ENCODE measurements at regions not wholly inside any gene's neighbourhood (a gene's known extent, or its start where the extent isn't known, plus 50 kb on each side); places are given as distances from the start of the nearest gene placed in this dataset.

GRCh38 chr2:163822033-163822432, 86.2 kb upstream of the FIGN start:
- Mint-ChIP-seq H3K4me1 (ENCODE audit: low read depth) (no peaks in the 10 kb centered on the region), H3K27me3 (no peaks in the 10 kb centered on the region), H3K36me3 (ENCODE audit: low read depth) (no peaks in the 10 kb centered on the region), H3K4me3 (no peak overlapping the region), H3K9me3 (peaks cover 12% of the 10 kb centered on the region), H3K27ac (no peak overlapping the region)
- intact Hi-C loops (cut with DNase I, micrococcal nuclease) = no loop called here
- DNase-seq (no peak), ATAC-seq (ENCODE audit: poor library complexity) (no peak)
- ChIA-PET CTCF (no interaction called here), POLR2A (no interaction called here)
- no peaks in the 10 kb centered on the region for H3K27me3 ChIP-seq (ENCODE audit: control insufficient read depth in 1 of 2, insufficient read depth in 2 of 2, low read length in 2 of 2)
- no peaks in the 10 kb centered on the region for H3K36me3 ChIP-seq (ENCODE audit: insufficient read depth, low read length)
- no peak overlapping the region for H3K4me3 ChIP-seq (ENCODE audit: low read length)
- no peak overlapping the region for H3K27ac ChIP-seq (ENCODE audit: low read depth in 1 of 2, low read length in 2 of 2)
- H3K4me1 ChIP-seq (ENCODE audit: insufficient read depth, low read length) = no peaks in the 10 kb centered on the region
- TF ChIP-seq, protein P1, sequence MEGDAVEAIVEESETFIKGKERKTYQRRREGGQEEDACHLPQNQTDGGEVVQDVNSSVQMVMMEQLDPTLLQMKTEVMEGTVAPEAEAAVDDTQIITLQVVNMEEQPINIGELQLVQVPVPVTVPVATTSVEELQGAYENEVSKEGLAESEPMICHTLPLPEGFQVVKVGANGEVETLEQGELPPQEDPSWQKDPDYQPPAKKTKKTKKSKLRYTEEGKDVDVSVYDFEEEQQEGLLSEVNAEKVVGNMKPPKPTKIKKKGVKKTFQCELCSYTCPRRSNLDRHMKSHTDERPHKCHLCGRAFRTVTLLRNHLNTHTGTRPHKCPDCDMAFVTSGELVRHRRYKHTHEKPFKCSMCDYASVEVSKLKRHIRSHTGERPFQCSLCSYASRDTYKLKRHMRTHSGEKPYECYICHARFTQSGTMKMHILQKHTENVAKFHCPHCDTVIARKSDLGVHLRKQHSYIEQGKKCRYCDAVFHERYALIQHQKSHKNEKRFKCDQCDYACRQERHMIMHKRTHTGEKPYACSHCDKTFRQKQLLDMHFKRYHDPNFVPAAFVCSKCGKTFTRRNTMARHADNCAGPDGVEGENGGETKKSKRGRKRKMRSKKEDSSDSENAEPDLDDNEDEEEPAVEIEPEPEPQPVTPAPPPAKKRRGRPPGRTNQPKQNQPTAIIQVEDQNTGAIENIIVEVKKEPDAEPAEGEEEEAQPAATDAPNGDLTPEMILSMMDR (IDR thresholded peaks at IDR 0.05) = no peak
- no peaks in the 10 kb centered on the region for H3K9me3 ChIP-seq (ENCODE audit: control insufficient read depth in 1 of 2, insufficient read depth in 1 of 2, low read length in 2 of 2)

- peaks cover 0 to 4% of the 10 kb centered on the region in 2 experiments for H3K9me3 ChIP-seq (ENCODE audit: control insufficient read depth in 1 of 2, insufficient read depth in 1 of 2, low read length in 2 of 2)
- H3K36me3 Mint-ChIP-seq (ENCODE audit: low read depth) = no peaks in the 10 kb centered on the region
- intact Hi-C loops (cut with DNase I, micrococcal nuclease) = no loop called here
- H3K36me3 ChIP-seq (ENCODE audit: insufficient read depth, low read length) = no peaks in the 10 kb centered on the region
- TF ChIP-seq, protein P1 (IDR thresholded peaks at IDR 0.05) = no peak
- no peaks in the 10 kb centered on the region for H3K4me1 ChIP-seq (ENCODE audit: insufficient read depth, low read length)
- H3K27ac Mint-ChIP-seq = no peak overlapping the region
- CTCF ChIA-PET = no interaction called here
- peaks cover 4% of the 10 kb centered on the region for H3K9me3 Mint-ChIP-seq
- no peak overlapping the region for H3K4me3 Mint-ChIP-seq
- DNase-seq (no peak), ATAC-seq (ENCODE audit: poor library complexity) (no peak)
- no peaks in the 10 kb centered on the region for H3K27me3 ChIP-seq (ENCODE audit: control insufficient read depth in 1 of 2, insufficient read depth in 2 of 2, low read length in 2 of 2)
- POLR2A ChIA-PET = no interaction called here
- H3K4me3 ChIP-seq (ENCODE audit: low read length) = no peak overlapping the region
- H3K27ac ChIP-seq (ENCODE audit: low read depth in 1 of 2, low read length in 2 of 2) = no peak overlapping the region
- no peaks in the 10 kb centered on the region for H3K27me3 Mint-ChIP-seq
- no peaks in the 10 kb centered on the region for H3K4me1 Mint-ChIP-seq (ENCODE audit: low read depth)
Measured at GRCh38 chr2:163812926-163813520, 77.2 kb upstream of the FIGN start.

GRCh38 chr2:163808406-163808805, 72.6 kb upstream of the FIGN start:
- Mint-ChIP-seq H3K27ac (no peak overlapping the region), H3K4me3 (no peak overlapping the region), H3K4me1 (ENCODE audit: low read depth) (no peaks in the 10 kb centered on the region), H3K9me3 (no peaks in the 10 kb centered on the region), H3K36me3 (ENCODE audit: low read depth) (no peaks in the 10 kb centered on the region), H3K27me3 (no peaks in the 10 kb centered on the region)
- ChIA-PET CTCF (no interaction called here), POLR2A (no interaction called here)
- Histone ChIP-seq H3K27ac (ENCODE audit: low read depth in 1 of 2, low read length in 2 of 2) (no peak overlapping the region), H3K36me3 (ENCODE audit: insufficient read depth, low read length) (no peaks in the 10 kb centered on the region), H3K9me3 (ENCODE audit: control insufficient read depth in 1 of 2, insufficient read depth in 1 of 2, low read length in 2 of 2) (peaks cover 0 to 4% of the 10 kb centered on the region in 2 experiments), H3K27me3 (ENCODE audit: control insufficient read depth in 1 of 2, insufficient read depth in 2 of 2, low read length in 2 of 2) (no peaks in the 10 kb centered on the region), H3K4me3 (ENCODE audit: low read length) (no peak overlapping the region), H3K4me1 (ENCODE audit: insufficient read depth, low read length) (no peaks in the 10 kb centered on the region)
- DNase-seq (no peak), ATAC-seq (ENCODE audit: poor library complexity) (no peak)
- intact Hi-C loops (cut with DNase I, micrococcal nuclease) = no loop called here
- TF ChIP-seq, protein P1 (IDR thresholded peaks at IDR 0.05) = no peak
